ENCODE measurements at regions not wholly inside any gene's neighbourhood (a gene's known extent, or its start where the extent isn't known, plus 50 kb on each side); places are given as distances from the start of the nearest gene placed in this dataset.

GRCh38 chr7:10838228-10838627, 135.4 kb upstream of the PHF14 start:
- Histone ChIP-seq H3K4me1 (ENCODE audit: control insufficient read depth in 1 of 2, insufficient read depth in 2 of 2, low read length in 2 of 2) (no peaks in the 10 kb centered on the region), H3K27me3 (ENCODE audit: insufficient read depth, low read length) (no peaks in the 10 kb centered on the region), H3K4me3 (replicated peaks in 1 of 2; ENCODE audit: low read depth in 1 of 2, low read length in 2 of 2) (no peak overlapping the region), H2AFZ (ENCODE audit: low read depth, low read length, poor library complexity, severe bottlenecking) (no peak overlapping the region), H3K4me2 (ENCODE audit: low read length) (no peak overlapping the region), H3K9ac (ENCODE audit: low read length) (no peak overlapping the region), H3K9me2 (ENCODE audit: insufficient read depth) (no peaks in the 10 kb centered on the region), H4K20me1 (ENCODE audit: insufficient read depth) (no peaks in the 10 kb centered on the region), H3K36me3 (ENCODE audit: control insufficient read depth in 1 of 2, insufficient read depth in 2 of 2, low read length in 2 of 2) (no peaks in the 10 kb centered on the region), H3K79me2 (ENCODE audit: insufficient read depth, low read length) (no peaks in the 10 kb centered on the region), H3K27ac (ENCODE audit: low read depth, low read length) (no peak overlapping the region), H3K9me3 (ENCODE audit: control insufficient read depth in 1 of 2, insufficient read depth in 1 of 2, low read depth in 1 of 2, low read length in 2 of 2) (no peaks in the 10 kb centered on the region)
- ATAC-seq (no peak), DNase-seq (ENCODE audit: low read depth, low spot score) (no peak)
- intact Hi-C loops (cut with micrococcal nuclease): no loop called here
- TF ChIP-seq FOSL1 (IDR thresholded peaks at IDR 0.05; ENCODE audit: low read depth) (no peak), POLR2A (IDR thresholded peaks at IDR 0.05; ENCODE audit: borderline replicate concordance, extremely low read depth, insufficient read depth, insufficient read length) (no peak), CTCF (IDR thresholded peaks at IDR 0.05 in 2 of 3, conservative IDR thresholded peaks at IDR 0.05 in 1 of 3; ENCODE audit: borderline replicate concordance in 1 of 3, insufficient read depth in 1 of 3, low read depth in 2 of 3, low read length in 2 of 3) (no peak), YY1 (IDR thresholded peaks at IDR 0.05; ENCODE audit: extremely low read depth, insufficient replicate concordance, low read depth, low read length) (no peak)
- POLR2A ChIA-PET: no interaction called here
- RAD21 ChIA-PET (ENCODE audit: low non-redundant PET in 1 of 2, low total read pairs in 2 of 2, uncharacterized antibody in 2 of 2, unreplicated experiment in 2 of 2): no interaction called here
- no TSS peak for BruUV-seq (replicated peaks)
- CTCF ChIA-PET: no interaction called here

DNA sequence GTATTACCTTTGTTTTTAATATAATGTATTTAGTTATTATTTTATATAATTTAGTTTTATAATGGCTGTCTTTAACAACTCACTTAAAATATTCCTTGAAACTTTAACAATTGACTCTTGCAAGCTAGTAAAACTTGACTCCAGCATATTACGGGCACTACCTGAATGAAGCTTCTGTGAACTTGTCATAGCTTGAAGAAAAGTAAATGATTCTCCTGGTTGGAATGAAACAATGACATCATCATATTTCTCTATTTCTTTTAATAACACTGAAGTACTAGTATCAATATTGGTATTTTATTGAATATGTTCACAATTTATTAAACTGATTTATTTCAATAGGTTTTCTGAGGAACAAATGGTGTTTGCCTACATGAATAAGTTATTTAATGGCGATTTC, 128.4 kb upstream of the PHF14 start:
- no peak overlapping the region for H3K4me3 ChIP-seq (replicated peaks in 1 of 2; ENCODE audit: low read depth in 1 of 2, low read length in 2 of 2)
- H3K9me2 ChIP-seq (ENCODE audit: insufficient read depth): no peaks in the 10 kb centered on the region
- no peaks in the 10 kb centered on the region for H3K9me3 ChIP-seq (ENCODE audit: control insufficient read depth in 1 of 2, insufficient read depth in 1 of 2, low read depth in 1 of 2, low read length in 2 of 2)
- no peaks in the 10 kb centered on the region for H4K20me1 ChIP-seq (ENCODE audit: insufficient read depth)
- intact Hi-C loops (cut with micrococcal nuclease): no loop called here
- H3K4me1 ChIP-seq (ENCODE audit: control insufficient read depth in 1 of 2, insufficient read depth in 2 of 2, low read length in 2 of 2): no peaks in the 10 kb centered on the region
- no peak overlapping the region for H3K4me2 ChIP-seq (ENCODE audit: low read length)
- DNase-seq (ENCODE audit: low read depth, low spot score) (no peak), ATAC-seq (no peak)
- H3K9ac ChIP-seq (ENCODE audit: low read length): no peak overlapping the region
- POLR2A ChIA-PET: no interaction called here
- CTCF ChIA-PET: no interaction called here
- no peaks in the 10 kb centered on the region for H3K27me3 ChIP-seq (ENCODE audit: insufficient read depth, low read length)
- no TSS peak for BruUV-seq (replicated peaks)
- H3K36me3 ChIP-seq (ENCODE audit: control insufficient read depth in 1 of 2, insufficient read depth in 2 of 2, low read length in 2 of 2): no peaks in the 10 kb centered on the region
- RAD21 ChIA-PET (ENCODE audit: low non-redundant PET in 1 of 2, low total read pairs in 2 of 2, uncharacterized antibody in 2 of 2, unreplicated experiment in 2 of 2): no interaction called here
- H3K27ac ChIP-seq (ENCODE audit: low read depth, low read length): no peak overlapping the region
- H3K79me2 ChIP-seq (ENCODE audit: insufficient read depth, low read length): no peaks in the 10 kb centered on the region
- H2AFZ ChIP-seq (ENCODE audit: low read depth, low read length, poor library complexity, severe bottlenecking): no peak overlapping the region
- TF ChIP-seq CEBPB (IDR thresholded peaks at IDR 0.05; ENCODE audit: low read depth) (no peak), FOSL1 (IDR thresholded peaks at IDR 0.05; ENCODE audit: low read depth) (no peak), EGR1 (IDR thresholded peaks at IDR 0.05; ENCODE audit: low read depth) (no peak), CTCF (IDR thresholded peaks at IDR 0.05 in 2 of 3, conservative IDR thresholded peaks at IDR 0.05 in 1 of 3; ENCODE audit: borderline replicate concordance in 1 of 3, insufficient read depth in 1 of 3, low read depth in 2 of 3, low read length in 2 of 3) (no peak), SP1 (IDR thresholded peaks at IDR 0.05; ENCODE audit: low read depth) (no peak), YY1 (IDR thresholded peaks at IDR 0.05; ENCODE audit: extremely low read depth, insufficient replicate concordance, low read depth, low read length) (no peak), ZNF274 (IDR thresholded peaks at IDR 0.05; ENCODE audit: low read depth, low read length) (no peak), REST (IDR thresholded peaks at IDR 0.05; ENCODE audit: low read depth) (no peak), SRF (IDR thresholded peaks at IDR 0.05; ENCODE audit: low read depth) (no peak), ELF1 (IDR thresholded peaks at IDR 0.05; ENCODE audit: borderline replicate concordance, low read depth) (no peak), TCF7L2 (IDR thresholded peaks at IDR 0.05; ENCODE audit: borderline replicate concordance, extremely low read depth, insufficient read depth, insufficient read length) (no peak)
